SK-MEL-5 (cell line): ENCODE measurements at regions not wholly inside any gene's neighbourhood (a gene's known extent, or its start where the extent isn't known, plus 50 kb on each side); places are given as distances from the start of the nearest gene placed in this dataset.
A peak's percentile ranks its signal among the peaks of the same experiment; 100 is the strongest.
"Not testable (repeated sequence)": the region's sequence is repeated elsewhere in the genome, so short reads cannot be mapped to it uniquely, and the experiment has no call there.

Experiments
- DNase-seq: peaks from one replicate; pipeline ENCODE4 v3.0.0-alpha.2; 2016; ENCODE audit warnings: low read depth, low spot score
- in situ Hi-C: cut with HindIII; loops from 2 replicates; pipeline ENCODE4 v1.10.0; 2016; ENCODE audit warnings: low sequenced_read_pairs, high pct_unique_total_duplicates, low pct_unique_long_range_greater_than_20kb

DNA sequence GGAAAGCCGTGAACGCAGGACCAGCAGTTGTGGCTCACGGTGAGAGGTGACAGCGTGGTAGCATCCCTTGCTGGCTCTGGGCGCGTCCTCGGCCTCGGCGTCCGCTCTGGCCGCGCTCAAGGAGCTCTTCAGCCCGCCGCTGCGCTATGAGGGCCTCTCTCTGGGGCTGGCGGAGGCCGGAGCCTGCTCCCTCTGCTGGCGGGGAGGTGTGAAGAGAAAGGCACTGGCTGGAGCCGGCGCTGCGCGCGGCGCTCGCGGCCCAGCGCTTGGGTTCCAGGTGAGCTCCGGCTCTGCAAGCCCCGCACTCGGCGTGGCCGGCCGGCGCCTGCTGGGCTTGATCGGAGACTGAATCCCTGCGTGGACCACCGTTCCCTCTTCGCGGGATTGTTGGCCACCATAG, 705.6 kb downstream of the SEMA5A start:
- in situ Hi-C loops = no loop called here
- DNase-seq = no peak

DNA sequence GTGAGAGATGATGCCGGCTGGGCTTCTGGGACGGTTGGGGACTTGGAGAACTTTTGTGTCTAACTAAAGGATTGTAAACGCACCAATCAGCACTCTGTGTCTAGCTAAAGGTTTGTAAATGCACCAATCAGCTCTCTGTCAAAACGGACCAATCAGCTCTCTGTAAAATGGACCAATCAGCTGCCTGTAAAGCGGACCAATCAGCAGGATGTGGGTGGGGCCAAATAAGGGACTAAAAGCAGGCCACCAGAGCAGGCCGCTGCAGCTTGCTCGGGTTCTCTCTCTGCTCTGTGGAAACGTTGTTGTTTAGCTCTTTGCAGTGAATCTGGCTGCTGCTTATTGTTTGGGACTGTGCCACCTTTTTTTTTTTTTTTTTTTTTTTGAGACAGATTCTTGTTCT, 705.1 kb downstream of the SEMA5A start:
- in situ Hi-C loops, DNase-seq: not testable (repeated sequence)

DNA sequence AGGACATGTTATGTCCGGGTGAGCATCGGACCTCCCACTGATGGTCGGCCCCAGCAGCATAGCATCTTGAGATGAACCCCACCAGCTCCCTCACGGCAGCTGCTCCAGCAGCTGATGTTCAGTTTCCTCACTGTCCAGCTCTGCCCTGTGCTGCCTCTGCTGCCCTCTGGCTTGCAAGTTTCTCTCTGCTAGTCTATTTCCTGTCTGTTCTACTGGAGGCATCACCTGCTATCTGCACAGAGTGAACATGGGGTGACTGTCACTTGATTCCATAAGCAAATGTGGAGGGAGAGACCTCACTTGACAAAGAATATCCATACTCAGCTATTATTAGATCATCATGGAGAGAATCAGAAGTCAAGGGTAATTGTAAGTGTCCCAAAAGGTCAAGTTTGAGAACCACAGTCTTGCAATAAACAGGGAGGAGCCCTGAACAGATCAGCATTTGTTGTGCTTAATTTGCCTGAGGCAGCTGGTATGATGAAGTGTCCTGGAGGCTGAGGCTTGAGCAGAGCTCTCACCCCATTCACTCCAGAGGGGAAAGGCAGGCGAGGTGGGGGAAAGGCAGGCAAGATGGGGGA, 702.8 kb downstream of the SEMA5A start:
- peak; percentile 99 for DNase-seq
- in situ Hi-C loops = no loop called here

DNA sequence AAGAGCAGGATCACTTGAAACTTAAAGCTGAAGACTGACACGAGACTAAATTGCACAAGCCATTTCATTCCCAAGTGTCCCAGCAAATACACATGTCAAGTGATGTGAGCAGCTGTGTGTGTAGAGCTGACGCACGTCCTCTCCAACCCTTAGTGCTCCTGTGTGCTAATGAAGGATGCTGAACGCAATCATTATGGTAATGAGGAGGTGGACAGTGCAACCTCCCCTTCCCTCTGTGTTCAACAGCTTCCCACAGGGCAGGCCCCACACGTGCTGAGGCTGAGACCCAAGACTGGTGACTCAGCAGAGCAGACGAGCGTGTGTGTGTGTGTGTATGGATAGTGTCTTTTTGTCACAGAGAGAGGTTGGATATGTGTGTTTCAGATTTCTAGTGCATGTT, 702.1 kb downstream of the SEMA5A start:
- peak; percentile 100 for DNase-seq

DNA sequence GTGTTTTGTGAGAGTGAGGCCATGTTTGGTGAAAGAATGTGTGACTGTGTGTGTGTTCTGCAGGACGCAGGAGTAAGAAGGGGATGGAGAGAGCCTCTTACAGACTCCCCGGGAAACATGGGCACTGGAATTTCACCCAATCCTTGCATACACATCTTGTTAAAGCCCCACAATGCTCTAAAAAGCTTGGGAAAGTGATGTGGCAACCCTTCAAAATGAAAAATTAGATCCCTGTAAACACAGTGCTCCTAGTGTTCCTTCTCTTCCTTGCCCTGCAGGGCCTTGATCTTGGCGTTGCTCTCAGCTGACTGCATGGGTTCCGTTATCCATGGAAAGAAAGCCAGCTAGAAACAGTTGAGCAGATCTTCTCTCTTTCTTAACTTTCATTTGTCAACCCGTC, 701.7 kb downstream of the SEMA5A start:
- DNase-seq = peak; percentile 91
- in situ Hi-C loops = no loop called here

More for the DNA sequence above, 702.1 kb downstream of the SEMA5A start:
- in situ Hi-C loops = no loop called here

DNA sequence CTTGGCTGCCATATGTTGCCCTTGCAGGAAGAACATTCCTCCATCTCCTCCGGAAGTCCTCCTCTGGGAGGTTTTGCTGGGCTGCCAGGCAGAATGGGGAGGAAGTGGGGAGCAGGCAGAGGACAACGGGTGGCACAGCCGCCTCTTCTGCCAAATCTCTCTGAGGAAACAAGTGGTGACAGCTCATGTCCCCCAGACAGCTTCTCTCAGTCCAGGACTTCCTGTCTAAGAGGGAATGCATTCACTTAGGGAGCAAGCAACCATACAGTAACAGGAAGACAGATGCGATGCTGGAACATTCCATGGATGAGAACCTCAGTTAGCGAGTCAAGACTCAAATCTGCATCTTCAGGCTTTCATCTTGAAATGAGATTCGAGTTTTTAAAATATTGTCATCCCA, 701.0 kb downstream of the SEMA5A start:
- no peak for DNase-seq
- in situ Hi-C loops = no loop called here

DNA sequence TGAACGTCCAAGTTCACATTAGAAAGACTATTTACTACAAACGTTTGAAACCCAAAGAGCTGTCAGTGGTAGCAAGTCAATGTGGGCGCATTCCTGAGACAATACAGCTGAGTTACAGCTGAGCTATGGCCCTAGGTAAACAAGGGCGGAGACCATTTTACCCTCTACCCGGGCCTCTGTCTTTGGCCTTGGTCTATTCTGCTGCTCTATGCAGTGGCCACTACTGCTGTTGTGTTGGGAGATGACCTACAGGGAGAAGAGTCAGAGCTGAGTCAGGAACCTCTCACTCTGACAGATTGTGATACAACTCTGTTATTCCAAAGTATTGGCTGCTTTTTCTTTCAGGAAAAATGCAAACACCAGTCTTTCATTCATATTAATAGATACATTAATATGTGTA, 700.6 kb downstream of the SEMA5A start:
- in situ Hi-C loops = no loop called here
- no peak for DNase-seq

DNA sequence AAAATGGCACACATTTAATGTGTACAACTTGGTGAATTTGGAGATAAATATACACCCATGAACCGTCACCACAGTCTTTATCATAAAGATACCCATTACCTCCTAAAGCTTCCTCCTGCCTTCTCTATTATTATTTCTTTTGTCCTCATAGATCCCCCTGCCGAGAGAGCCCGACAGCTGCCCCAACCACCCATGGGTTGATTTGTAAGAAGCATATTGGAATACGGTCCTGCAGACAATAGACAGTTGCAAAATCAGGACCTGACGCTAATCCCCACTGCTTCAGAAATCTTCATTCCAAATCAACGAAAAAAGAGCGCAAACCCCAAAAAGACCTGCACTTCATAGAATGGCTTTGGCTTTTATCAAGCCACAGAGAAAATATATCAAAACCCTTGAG, 697.5 kb downstream of the SEMA5A start:
- in situ Hi-C loops = no loop called here
- no peak for DNase-seq

DNA sequence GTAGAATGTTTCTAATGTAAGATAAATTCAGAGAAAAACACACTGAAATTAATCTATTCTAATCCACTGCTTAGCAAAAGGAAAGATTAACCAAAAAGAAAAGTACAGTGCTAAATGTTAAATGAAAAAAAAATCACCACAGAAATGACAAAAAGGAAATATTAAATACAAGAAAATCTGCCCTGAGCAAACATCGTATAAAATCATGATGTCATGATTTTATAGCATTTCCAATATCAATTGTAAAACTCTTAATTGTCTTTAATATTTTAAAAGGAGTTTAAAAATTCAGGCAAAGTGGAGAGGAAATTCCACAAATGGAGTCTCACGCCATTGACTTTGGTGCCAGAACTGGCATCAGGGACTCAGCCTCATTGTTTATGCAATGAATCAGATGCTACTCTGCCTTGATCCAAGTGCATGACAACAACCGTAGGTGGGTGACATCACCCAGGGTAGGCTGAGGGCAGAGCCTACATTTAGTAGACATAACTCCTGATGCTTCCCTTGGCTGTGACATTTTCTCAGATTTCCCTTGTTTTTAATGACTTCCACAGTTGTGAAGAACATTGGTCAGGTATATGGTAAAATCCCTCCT, 696.8 kb downstream of the SEMA5A start:
- in situ Hi-C loops = no loop called here
- no peak for DNase-seq

DNA sequence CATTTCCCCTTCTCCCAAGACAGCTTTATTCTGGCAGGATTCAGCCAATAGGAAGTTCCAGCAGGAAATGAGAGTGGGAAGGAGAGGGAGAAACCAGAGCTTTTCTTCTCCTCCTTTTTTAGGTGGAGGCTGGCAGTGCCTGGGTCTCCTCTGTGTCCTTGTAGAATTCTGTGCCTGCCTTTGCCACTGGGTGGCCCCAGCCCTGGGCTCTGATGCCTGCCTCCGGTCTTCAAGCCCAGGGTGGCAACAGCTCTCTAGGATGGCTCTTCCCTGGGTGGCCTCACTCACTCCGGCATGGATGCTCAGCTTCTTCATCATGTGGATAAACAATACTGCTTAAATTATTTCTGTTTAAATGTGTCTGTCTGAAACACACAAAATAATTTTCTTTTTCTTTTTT, 694.8 kb downstream of the SEMA5A start:
- in situ Hi-C loops = no loop called here
- DNase-seq = peak; percentile 61

DNA sequence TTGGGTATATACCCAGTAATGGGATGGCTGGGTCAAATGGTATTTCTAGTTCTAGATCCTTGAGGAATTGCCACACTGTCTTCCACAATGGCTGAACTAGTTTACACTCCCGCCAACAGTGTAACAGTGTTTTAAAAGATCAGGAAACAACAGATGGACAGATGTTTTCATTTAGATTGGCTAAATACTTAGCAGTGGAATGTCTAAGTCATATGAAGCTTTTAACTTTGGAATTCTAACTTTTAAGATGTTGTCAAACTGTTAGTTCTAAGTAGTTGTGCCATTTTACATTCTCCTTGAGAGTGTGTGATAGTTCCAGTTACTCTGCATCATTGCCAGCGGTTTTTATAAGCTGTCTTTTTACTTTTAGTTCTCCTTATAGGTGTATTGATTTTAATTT, 688.8 kb downstream of the SEMA5A start:
- DNase-seq = no peak
- in situ Hi-C loops = no loop called here

DNA sequence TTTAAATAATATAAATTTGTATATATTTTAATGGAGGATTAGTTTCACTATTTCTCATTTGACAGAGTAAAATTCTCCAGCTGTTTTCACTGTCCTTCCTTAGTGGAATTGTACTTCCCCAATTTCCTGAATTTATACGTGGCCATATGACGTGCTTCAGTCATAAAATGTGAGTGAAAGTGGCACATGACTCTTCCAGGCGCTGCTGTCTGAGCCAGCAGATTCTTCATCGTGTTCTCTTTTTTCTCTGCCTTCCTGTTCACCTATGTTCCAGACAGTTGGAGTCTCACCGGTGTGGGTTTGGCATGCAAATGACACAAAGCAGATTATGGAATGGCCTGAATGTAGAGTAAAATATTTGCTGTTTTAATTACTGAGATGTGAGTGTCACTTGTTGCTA, 684.1 kb downstream of the SEMA5A start:
- in situ Hi-C loops = no loop called here
- DNase-seq = peak; percentile 92

DNA sequence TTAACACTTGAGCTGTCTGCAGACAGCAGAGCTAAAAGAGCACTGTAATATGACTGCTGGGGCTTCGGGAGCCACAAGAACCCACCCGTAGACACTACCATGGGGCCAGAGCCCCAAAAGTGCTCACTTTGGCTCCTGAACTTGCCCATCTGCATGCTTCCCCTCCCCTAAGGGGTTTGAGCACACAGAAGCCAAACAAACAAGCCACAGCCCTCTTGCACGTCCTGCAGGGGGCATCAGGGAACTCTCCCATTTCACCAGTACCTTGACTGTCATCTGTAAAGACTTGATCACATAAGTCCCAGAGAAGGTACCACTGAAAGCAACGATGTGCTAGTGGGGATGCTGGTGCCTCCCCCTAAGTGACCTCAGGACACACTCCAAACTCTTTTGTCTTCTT, 681.8 kb downstream of the SEMA5A start:
- peak; percentile 92 for DNase-seq
- in situ Hi-C loops = no loop called here

DNA sequence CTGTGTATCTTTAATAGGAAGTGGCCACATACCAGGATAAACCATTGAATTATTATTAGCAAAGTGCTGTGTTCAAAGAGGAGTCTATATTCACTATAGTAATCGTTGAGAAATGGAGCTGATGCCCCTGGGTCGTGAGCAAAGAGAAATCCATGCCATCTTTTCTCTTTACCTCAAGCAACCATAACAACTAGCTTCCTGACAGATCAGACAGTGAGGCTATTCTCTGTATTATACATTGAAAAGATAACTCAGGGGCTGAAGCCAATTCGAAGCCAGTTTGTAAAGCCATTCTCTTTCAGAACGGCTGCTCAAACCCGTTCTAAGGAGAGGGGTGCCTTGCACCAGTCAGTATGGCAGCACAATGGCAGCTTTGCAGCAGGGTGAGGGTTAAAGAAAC, 680.6 kb downstream of the SEMA5A start:
- DNase-seq = peak; percentile 67
- in situ Hi-C loops = no loop called here

DNA sequence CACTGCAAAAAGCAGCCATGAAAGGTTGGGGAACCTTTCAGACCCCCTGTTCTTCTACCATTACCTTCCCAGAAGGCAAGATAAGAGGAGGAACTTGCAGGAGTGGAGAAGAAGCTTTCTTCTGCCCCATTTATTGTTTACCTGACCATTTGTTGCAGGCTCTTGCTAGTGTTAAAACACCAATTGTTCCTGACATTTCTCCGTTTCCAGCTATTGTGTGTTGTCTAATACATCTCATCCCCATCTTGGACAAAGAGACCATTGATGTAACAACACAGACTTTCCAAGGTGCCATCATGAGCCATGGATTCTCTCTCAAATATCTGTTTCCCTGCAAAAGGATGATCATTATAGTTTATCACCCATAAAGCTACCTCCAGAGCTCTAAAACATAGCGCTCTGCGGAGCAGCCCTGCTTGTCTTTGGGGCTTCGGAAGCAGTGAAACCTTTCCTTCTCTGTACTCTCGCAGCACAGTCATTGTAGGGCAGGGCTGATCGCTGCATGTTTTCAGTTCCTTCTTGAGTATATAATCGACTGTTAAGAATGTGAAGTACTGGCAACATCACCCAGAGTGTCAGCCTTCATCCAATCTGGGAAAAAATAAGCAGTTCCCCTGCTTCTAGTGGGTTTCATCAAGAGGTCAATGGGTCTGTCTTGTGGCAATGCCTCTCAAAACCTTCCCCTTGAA, 680.0 kb downstream of the SEMA5A start:
- in situ Hi-C loops = no loop called here
- peak; percentile 41 for DNase-seq

DNA sequence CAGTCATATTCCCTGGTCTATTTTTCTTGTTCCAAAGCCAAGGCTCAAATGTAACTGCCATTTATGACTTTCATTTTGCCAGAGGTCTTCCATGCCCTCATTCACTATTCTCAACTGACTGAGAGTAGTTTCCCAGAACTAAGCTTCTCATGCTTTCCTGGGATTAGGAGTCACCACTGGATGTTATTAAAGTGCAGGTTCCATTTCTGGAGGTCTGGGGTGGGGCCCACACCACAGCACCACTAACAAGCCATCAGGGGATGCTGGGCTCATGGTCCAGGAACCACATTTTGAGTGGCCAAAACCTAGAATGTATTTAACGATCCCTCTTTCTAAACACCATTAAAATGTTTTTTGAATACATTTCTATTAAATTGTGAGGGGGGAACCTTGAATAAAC, 677.6 kb downstream of the SEMA5A start:
- no peak for DNase-seq
- in situ Hi-C loops = no loop called here

DNA sequence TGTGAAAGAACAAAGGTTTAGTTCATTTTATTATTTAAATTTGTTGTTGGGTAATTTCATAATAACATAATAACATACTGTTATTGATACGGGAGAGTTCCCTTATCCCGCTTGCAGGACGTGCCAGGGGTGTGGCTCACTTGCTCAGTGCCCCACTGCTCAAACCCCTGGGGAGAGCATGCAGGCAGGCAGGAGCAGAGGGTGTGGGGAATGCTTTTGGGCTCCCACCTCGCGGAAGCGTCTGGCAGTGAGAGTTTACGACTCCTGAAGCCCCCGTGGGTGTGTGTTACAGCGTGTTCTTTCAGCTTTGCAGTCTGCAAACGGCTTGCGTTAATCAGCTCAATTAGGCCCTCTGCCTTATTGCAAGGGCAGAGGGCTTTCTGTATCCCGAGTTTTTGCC, 675.9 kb downstream of the SEMA5A start:
- in situ Hi-C loops = no loop called here

DNA sequence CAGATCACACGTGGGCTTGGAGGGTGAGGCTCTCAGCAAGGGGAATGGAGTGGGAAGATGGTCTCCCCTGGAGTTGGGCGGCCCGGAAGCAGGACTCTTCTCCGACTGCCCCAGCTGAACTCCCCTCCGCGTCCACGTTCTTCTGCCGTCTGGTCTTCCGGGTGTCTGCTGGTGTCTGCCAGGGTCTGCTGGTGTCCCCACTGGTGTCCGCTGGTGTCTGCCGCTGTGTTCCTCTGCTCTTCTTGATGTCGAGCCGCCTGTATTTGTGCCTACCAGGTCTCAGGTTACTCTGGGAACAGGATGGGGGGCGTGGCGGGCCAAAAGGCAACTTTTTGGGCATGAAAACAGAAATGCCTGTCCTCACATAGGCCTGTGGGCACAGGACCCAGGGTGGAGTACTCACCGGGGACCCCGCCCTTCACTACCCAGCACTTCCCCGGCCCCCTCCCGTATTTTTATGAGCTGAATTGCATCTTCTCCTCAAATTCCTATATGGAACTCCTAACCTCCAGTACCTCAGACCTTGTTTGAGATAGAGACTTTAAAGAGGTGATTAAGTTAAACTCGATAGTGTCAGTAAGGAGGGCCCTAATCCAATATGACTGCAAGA, 675.4 kb downstream of the SEMA5A start:
- in situ Hi-C loops = no loop called here
- no peak for DNase-seq

More for the DNA sequence above, 675.9 kb downstream of the SEMA5A start:
- no peak for DNase-seq

DNA sequence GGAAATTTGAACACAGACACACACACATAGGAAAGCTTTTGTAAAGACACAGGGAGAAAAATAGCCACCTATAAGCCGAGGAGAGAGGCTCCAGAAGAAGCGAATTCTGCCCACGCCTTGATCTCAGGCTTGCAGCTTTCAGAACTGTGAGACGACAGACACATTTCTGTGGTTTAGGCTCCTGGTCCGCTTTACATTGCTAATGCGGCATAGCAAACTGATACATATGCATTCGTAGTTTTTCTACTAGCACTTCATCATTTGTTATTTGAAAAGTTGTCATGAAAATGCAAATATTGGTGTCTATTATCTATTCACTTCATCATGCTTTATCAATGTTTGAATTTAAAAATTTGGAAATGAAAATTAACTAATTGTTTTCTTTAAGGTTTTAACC, 674.9 kb downstream of the SEMA5A start:
- in situ Hi-C loops = no loop called here
- DNase-seq = no peak
